ENCODE measurements at regions not wholly inside any gene's neighbourhood (a gene's known extent, or its start where the extent isn't known, plus 50 kb on each side); places are given as distances from the start of the nearest gene placed in this dataset.

- no peak for TF ChIP-seq ZNF674 (CRISPR knock-in tag; IDR thresholded peaks at IDR 0.05; ENCODE audit: low read depth)
- TF ChIP-seq, protein P1, sequence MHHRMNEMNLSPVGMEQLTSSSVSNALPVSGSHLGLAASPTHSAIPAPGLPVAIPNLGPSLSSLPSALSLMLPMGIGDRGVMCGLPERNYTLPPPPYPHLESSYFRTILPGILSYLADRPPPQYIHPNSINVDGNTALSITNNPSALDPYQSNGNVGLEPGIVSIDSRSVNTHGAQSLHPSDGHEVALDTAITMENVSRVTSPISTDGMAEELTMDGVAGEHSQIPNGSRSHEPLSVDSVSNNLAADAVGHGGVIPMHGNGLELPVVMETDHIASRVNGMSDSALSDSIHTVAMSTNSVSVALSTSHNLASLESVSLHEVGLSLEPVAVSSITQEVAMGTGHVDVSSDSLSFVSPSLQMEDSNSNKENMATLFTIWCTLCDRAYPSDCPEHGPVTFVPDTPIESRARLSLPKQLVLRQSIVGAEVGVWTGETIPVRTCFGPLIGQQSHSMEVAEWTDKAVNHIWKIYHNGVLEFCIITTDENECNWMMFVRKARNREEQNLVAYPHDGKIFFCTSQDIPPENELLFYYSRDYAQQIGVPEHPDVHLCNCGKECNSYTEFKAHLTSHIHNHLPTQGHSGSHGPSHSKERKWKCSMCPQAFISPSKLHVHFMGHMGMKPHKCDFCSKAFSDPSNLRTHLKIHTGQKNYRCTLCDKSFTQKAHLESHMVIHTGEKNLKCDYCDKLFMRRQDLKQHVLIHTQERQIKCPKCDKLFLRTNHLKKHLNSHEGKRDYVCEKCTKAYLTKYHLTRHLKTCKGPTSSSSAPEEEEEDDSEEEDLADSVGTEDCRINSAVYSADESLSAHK (CRISPR knock-in tag; IDR thresholded peaks at IDR 0.05; ENCODE audit: borderline replicate concordance): no peak
- no peak for TF ChIP-seq IKZF4 (CRISPR knock-in tag; IDR thresholded peaks at IDR 0.05; ENCODE audit: borderline replicate concordance, low read depth, not compliant biosample characterization)
- TF ChIP-seq CEBPG (CRISPR knock-in tag; IDR thresholded peaks at IDR 0.05): no peak
- TF ChIP-seq RNF219 (CRISPR knock-in tag; IDR thresholded peaks at IDR 0.05): no peak
These were observed 354.7 kb downstream of the MCTP2 start (continued) for GRCh38 chr15:94586099-94586498.

DNA sequence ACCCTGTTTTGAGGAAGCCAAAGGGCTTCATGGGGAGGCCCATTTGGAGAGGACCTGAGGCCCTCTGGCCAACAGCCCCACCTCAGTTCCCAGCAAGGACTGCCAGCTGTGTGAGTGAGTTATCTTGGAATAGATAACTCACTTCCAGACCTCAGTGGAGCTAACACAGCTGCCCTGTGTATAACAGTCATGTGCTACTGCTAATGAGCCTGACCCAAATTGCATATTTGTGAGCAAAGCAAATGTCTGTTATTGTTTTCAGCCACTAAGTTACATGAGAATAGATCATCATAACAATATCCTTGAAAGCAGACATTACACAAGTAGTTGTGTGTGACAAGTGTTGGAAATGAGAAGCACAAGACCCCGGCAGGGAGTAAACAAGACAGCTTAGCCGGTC lies 355.8 kb downstream of the MCTP2 start:
- no peaks in the 10 kb centered on the region for H3K79me2 ChIP-seq (ENCODE audit: insufficient read depth, low read length)
- no peak overlapping the region for H2AFZ ChIP-seq (ENCODE audit: low read length)
- BruUV-seq (replicated peaks): no TSS peak
- TF ChIP-seq HOXD1 (CRISPR knock-in tag; IDR thresholded peaks at IDR 0.05) (no peak), U2AF2 (IDR thresholded peaks at IDR 0.05; ENCODE audit: low read depth, low read length) (no peak), GATAD1 (CRISPR knock-in tag; IDR thresholded peaks at IDR 0.05) (no peak), ZNF33A (CRISPR knock-in tag; IDR thresholded peaks at IDR 0.05; ENCODE audit: borderline replicate concordance) (no peak), ZNF672 (CRISPR knock-in tag; IDR thresholded peaks at IDR 0.05) (no peak), SNRNP70 (IDR thresholded peaks at IDR 0.05; ENCODE audit: low read depth, low read length) (no peak)
- TF ChIP-seq, protein P2, sequence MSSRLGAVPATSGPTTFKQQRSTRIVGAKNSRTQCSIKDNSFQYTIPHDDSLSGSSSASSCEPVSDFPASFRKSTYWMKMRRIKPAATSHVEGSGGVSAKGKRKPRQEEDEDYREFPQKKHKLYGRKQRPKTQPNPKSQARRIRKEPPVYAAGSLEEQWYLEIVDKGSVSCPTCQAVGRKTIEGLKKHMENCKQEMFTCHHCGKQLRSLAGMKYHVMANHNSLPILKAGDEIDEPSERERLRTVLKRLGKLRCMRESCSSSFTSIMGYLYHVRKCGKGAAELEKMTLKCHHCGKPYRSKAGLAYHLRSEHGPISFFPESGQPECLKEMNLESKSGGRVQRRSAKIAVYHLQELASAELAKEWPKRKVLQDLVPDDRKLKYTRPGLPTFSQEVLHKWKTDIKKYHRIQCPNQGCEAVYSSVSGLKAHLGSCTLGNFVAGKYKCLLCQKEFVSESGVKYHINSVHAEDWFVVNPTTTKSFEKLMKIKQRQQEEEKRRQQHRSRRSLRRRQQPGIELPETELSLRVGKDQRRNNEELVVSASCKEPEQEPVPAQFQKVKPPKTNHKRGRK (CRISPR knock-in tag; IDR thresholded peaks at IDR 0.05): no peak
- TF ChIP-seq, protein P3, sequence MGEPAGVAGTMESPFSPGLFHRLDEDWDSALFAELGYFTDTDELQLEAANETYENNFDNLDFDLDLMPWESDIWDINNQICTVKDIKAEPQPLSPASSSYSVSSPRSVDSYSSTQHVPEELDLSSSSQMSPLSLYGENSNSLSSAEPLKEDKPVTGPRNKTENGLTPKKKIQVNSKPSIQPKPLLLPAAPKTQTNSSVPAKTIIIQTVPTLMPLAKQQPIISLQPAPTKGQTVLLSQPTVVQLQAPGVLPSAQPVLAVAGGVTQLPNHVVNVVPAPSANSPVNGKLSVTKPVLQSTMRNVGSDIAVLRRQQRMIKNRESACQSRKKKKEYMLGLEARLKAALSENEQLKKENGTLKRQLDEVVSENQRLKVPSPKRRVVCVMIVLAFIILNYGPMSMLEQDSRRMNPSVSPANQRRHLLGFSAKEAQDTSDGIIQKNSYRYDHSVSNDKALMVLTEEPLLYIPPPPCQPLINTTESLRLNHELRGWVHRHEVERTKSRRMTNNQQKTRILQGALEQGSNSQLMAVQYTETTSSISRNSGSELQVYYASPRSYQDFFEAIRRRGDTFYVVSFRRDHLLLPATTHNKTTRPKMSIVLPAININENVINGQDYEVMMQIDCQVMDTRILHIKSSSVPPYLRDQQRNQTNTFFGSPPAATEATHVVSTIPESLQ (CRISPR knock-in tag; conservative IDR thresholded peaks at IDR 0.05): no peak
- no peak overlapping the region for H3K9ac ChIP-seq (ENCODE audit: insufficient read depth, low read depth, low read length)
- H3K36me3 ChIP-seq (replicated peaks in 1 of 2; ENCODE audit: control insufficient read depth in 1 of 2, insufficient read depth in 2 of 2, low read length in 2 of 2): no peaks in the 10 kb centered on the region
- H3K4me2 ChIP-seq (ENCODE audit: low read depth, low read length): no peak overlapping the region
- in situ Hi-C loops (cut with HindIII; ENCODE audit: extremely low pct_ligation_motif_present, low pct_unique_long_range_greater_than_20kb) (no loop called here), intact Hi-C loops (cut with micrococcal nuclease; ENCODE audit: unreplicated experiment) (no loop called here)
- ChIA-PET CTCF (ENCODE audit: low intra/inter-chr PET ratio, low total read pairs) (no interaction called here), POLR2A (no interaction called here)
- H3K27me3 ChIP-seq (ENCODE audit: control insufficient read depth in 1 of 2, insufficient read depth in 2 of 2, low read length in 2 of 2): no peaks in the 10 kb centered on the region
- H3K27ac ChIP-seq (ENCODE audit: extremely low read length, insufficient read depth, low read length): no peak overlapping the region
- WGBS (ENCODE audit: low lambda C conversion rate): 4% methylated on average over 2 of the region's 2 CpGs
- no peaks in the 10 kb centered on the region for H3K9me3 ChIP-seq (ENCODE audit: low read length)
- FAIRE-seq (no peak), DNase-seq (ENCODE audit: low spot score) (no peak), ATAC-seq (no peak)
- H3K4me3 ChIP-seq (replicated peaks in 1 of 3; ENCODE audit: insufficient read depth in 1 of 3, low read depth in 2 of 3, low read length in 3 of 3): no peak overlapping the region
- no peaks in the 10 kb centered on the region for H3K4me1 ChIP-seq (ENCODE audit: insufficient read depth, low read length)
- H4K20me1 ChIP-seq (ENCODE audit: insufficient read depth, low read length): no peaks in the 10 kb centered on the region
